ENCODE measurements at regions not wholly inside any gene's neighbourhood (a gene's known extent, or its start where the extent isn't known, plus 50 kb on each side); places are given as distances from the start of the nearest gene placed in this dataset.

- intact Hi-C loops (cut with micrococcal nuclease; ENCODE audit: unreplicated experiment): no loop called here
- Histone ChIP-seq H3K4me1 (ENCODE audit: insufficient read depth, low read length, poor library complexity, severe bottlenecking) (no peaks in the 10 kb centered on the region), H3K27me3 (replicated peaks; ENCODE audit: insufficient read depth, low read depth, low read length, poor library complexity) (no peaks in the 10 kb centered on the region), H3K4me3 (ENCODE audit: low read depth, low read length, poor library complexity, severe bottlenecking) (no peak overlapping the region), H3K36me3 (ENCODE audit: insufficient read depth, low read length, poor library complexity, severe bottlenecking) (no peaks in the 10 kb centered on the region), H3K9me3 (ENCODE audit: low read depth, low read length, poor library complexity, severe bottlenecking) (no peaks in the 10 kb centered on the region), H3K27ac (ENCODE audit: low read depth, low read length, poor library complexity, severe bottlenecking) (no peak overlapping the region)
- TF ChIP-seq CTCF (conservative IDR thresholded peaks at IDR 0.05; ENCODE audit: low read depth, low read length) (no peak), EZH2 (IDR thresholded peaks at IDR 0.05; ENCODE audit: borderline replicate concordance, low read depth, low read length, poor library complexity, severe bottlenecking) (no peak)
- ChIA-PET POLR2A (ENCODE audit: low non-redundant PET) (no interaction called here), CTCF (interaction anchor here (0.6 kb wide), 1 partner anchor 1066 kb away, joined by 4 read pairs; no protein-coding TSS in a partner anchor)
- no TSS peak for BruUV-seq (replicated peaks)
- DNase-seq (ENCODE audit: low spot score): no peak
Measured at GRCh38 chr13:58478858-58479257, 847.3 kb downstream of the PCDH17 start.

DNA sequence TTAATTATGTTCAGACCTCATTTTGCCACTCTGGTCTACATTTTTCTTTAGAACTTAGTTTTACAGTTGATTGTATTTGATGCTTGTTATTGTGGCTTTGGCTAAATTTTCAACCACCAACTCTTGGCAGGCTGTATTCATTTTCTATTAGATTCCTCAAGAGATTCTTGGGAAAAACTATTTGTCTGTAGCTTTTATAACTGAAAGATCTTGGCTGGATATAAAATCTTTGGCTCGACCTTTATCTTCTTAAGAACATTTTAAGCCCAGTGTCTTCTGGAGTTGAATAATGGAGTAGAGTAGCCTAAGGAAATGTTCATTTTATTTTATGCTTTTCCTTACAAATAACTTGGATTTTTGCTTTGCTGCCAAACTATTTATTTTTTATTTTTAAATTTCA is 848.5 kb downstream of the PCDH17 start:
- BruUV-seq (replicated peaks): no TSS peak
- CTCF ChIA-PET: no interaction called here

GRCh38 chr13:58488251-58488650 is 856.7 kb downstream of the PCDH17 start:
- H3K4me3 ChIP-seq (ENCODE audit: low read depth, low read length, poor library complexity, severe bottlenecking): no peak overlapping the region
- DNase-seq (ENCODE audit: low spot score): no peak
- no peaks in the 10 kb centered on the region for H3K27me3 ChIP-seq (replicated peaks; ENCODE audit: insufficient read depth, low read depth, low read length, poor library complexity)
- TF ChIP-seq CTCF (conservative IDR thresholded peaks at IDR 0.05; ENCODE audit: low read depth, low read length) (no peak), EZH2 (IDR thresholded peaks at IDR 0.05; ENCODE audit: borderline replicate concordance, low read depth, low read length, poor library complexity, severe bottlenecking) (no peak)
- no peaks in the 10 kb centered on the region for H3K36me3 ChIP-seq (ENCODE audit: insufficient read depth, low read length, poor library complexity, severe bottlenecking)
- intact Hi-C loops (cut with micrococcal nuclease; ENCODE audit: unreplicated experiment): no loop called here
- H3K4me1 ChIP-seq (ENCODE audit: insufficient read depth, low read length, poor library complexity, severe bottlenecking): no peaks in the 10 kb centered on the region
- no peaks in the 10 kb centered on the region for H3K9me3 ChIP-seq (ENCODE audit: low read depth, low read length, poor library complexity, severe bottlenecking)
- no peak overlapping the region for H3K27ac ChIP-seq (ENCODE audit: low read depth, low read length, poor library complexity, severe bottlenecking)
- POLR2A ChIA-PET (ENCODE audit: low non-redundant PET): interaction anchor here (0.8 kb wide), 1 partner anchor 199 kb away, joined by 3 read pairs; no protein-coding TSS in a partner anchor
- BruUV-seq (replicated peaks): no TSS peak
- CTCF ChIA-PET: no interaction called here

More for the DNA sequence above, 848.5 kb downstream of the PCDH17 start:
- POLR2A ChIA-PET (ENCODE audit: low non-redundant PET): no interaction called here
- Histone ChIP-seq H3K36me3 (ENCODE audit: insufficient read depth, low read length, poor library complexity, severe bottlenecking) (no peaks in the 10 kb centered on the region), H3K27ac (ENCODE audit: low read depth, low read length, poor library complexity, severe bottlenecking) (no peak overlapping the region), H3K4me3 (ENCODE audit: low read depth, low read length, poor library complexity, severe bottlenecking) (no peak overlapping the region), H3K9me3 (ENCODE audit: low read depth, low read length, poor library complexity, severe bottlenecking) (no peaks in the 10 kb centered on the region), H3K4me1 (ENCODE audit: insufficient read depth, low read length, poor library complexity, severe bottlenecking) (no peaks in the 10 kb centered on the region), H3K27me3 (replicated peaks; ENCODE audit: insufficient read depth, low read depth, low read length, poor library complexity) (no peaks in the 10 kb centered on the region)
- DNase-seq (ENCODE audit: low spot score): no peak
- TF ChIP-seq EZH2 (IDR thresholded peaks at IDR 0.05; ENCODE audit: borderline replicate concordance, low read depth, low read length, poor library complexity, severe bottlenecking): no peak
- no peak for TF ChIP-seq CTCF (conservative IDR thresholded peaks at IDR 0.05; ENCODE audit: low read depth, low read length)
- intact Hi-C loops (cut with micrococcal nuclease; ENCODE audit: unreplicated experiment): no loop called here

All from A673 (cell line).